Liver (tissue), 3 donors: ENCODE measurements at regions not wholly inside any gene's neighbourhood (a gene's known extent, or its start where the extent isn't known, plus 50 kb on each side); places are given as distances from the start of the nearest gene placed in this dataset.

ENCODE experiments used
- EGR1 ChIP-seq, 2 donors: IDR thresholded peaks; 2 replicates each; pipeline ENCODE4 v1.6.1; 2016 to 2018; ENCODE audit warnings: antibody characterized with exemption in 2 of 2, low read depth in 2 of 2
- TF ChIP-seq, protein P1 (sequence below): fragments of 150-350 bp; IDR thresholded peaks from 2 replicates; pipeline ENCODE4 v1.5.1; 2017; ENCODE audit warnings: improper control_type of control experiment, low read depth, low read length; ENCODE audit not compliant: missing input control
- donor health status: healthy.
- donor health status: healthy.

GRCh38 chr6:149140137-149140909 lies 177.2 kb upstream of the TAB2 start:
- TF ChIP-seq, protein P1, sequence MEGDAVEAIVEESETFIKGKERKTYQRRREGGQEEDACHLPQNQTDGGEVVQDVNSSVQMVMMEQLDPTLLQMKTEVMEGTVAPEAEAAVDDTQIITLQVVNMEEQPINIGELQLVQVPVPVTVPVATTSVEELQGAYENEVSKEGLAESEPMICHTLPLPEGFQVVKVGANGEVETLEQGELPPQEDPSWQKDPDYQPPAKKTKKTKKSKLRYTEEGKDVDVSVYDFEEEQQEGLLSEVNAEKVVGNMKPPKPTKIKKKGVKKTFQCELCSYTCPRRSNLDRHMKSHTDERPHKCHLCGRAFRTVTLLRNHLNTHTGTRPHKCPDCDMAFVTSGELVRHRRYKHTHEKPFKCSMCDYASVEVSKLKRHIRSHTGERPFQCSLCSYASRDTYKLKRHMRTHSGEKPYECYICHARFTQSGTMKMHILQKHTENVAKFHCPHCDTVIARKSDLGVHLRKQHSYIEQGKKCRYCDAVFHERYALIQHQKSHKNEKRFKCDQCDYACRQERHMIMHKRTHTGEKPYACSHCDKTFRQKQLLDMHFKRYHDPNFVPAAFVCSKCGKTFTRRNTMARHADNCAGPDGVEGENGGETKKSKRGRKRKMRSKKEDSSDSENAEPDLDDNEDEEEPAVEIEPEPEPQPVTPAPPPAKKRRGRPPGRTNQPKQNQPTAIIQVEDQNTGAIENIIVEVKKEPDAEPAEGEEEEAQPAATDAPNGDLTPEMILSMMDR = no peak
- TF ChIP-seq EGR1 (IDR thresholded peaks at IDR 0.05; ENCODE audit: low read depth in 2 of 2) = no peak
